Neuronal stem cell (in vitro differentiated cells): ENCODE measurements at regions not wholly inside any gene's neighbourhood (a gene's known extent, or its start where the extent isn't known, plus 50 kb on each side); places are given as distances from the start of the nearest gene placed in this dataset.
A peak's percentile ranks its signal among the peaks of the same experiment; 100 is the strongest.

Source experiments
- DNase-seq: peaks from one replicate; pipeline ENCODE4 v3.0.0-alpha.2; 2013; ENCODE audit warnings: low spot score
- H2AFZ ChIP-seq: one replicate; pipeline ENCODE4 v1.6.1; 2013; ENCODE audit warnings: mild to moderate bottlenecking, low read length, inconsistent platforms
- H2AK5ac ChIP-seq: 2 replicates; pipeline ENCODE4 v1.6.1; 2013; ENCODE audit warnings: low read depth, mild to moderate bottlenecking, inconsistent platforms, low read length, moderate library complexity, mixed read lengths
- H2BK120ac ChIP-seq: 2 replicates; pipeline ENCODE4 v1.6.1; 2013; ENCODE audit warnings: low read depth, mild to moderate bottlenecking, inconsistent platforms, low read length, moderate library complexity, mixed read lengths
- H2BK12ac ChIP-seq: one replicate; pipeline ENCODE4 v1.6.1; 2013; ENCODE audit warnings: low read length, inconsistent platforms
- H2BK15ac ChIP-seq: 2 replicates; pipeline ENCODE4 v1.6.1; 2013; ENCODE audit warnings: mild to moderate bottlenecking, low read length, inconsistent platforms, mixed read lengths
- H2BK5ac ChIP-seq: one replicate; pipeline ENCODE4 v1.6.1; 2013; ENCODE audit warnings: inconsistent platforms, mild to moderate bottlenecking, low read length, moderate library complexity
- H3K14ac ChIP-seq: one replicate; pipeline ENCODE4 v1.6.1; 2013; ENCODE audit warnings: low read length, inconsistent platforms
- H3K18ac ChIP-seq: 2 replicates; pipeline ENCODE4 v1.6.1; 2013; ENCODE audit warnings: low read length, inconsistent platforms
- H3K23ac ChIP-seq: 2 replicates; pipeline ENCODE4 v1.6.1; 2013; ENCODE audit warnings: low read depth, mild to moderate bottlenecking, mixed read lengths, low read length, inconsistent platforms; ENCODE audit not compliant: poor library complexity
- H3K27ac ChIP-seq: replicated peaks from 3 replicates; pipeline ENCODE4 v1.5.1; 2013; ENCODE audit warnings: low read length, inconsistent platforms
- H3K27me3 ChIP-seq, 3 experiments: 2 replicates each; pipeline ENCODE4 v1.6.1; 2013; ENCODE audit warnings: low read length in 3 of 3, mild to moderate bottlenecking in 2 of 3, inconsistent platforms in 1 of 3, low read depth in 1 of 3, mixed read lengths in 1 of 3, moderate library complexity in 1 of 3; ENCODE audit not compliant: control insufficient read depth in 3 of 3, insufficient read depth in 3 of 3
- H3K36me3 ChIP-seq, 2 donors: replicated peaks in 1 of 2; 2 replicates each; pipeline ENCODE4 v1.6.1; 2013; ENCODE audit warnings: low read length in 2 of 2; ENCODE audit not compliant: control insufficient read depth in 2 of 2, insufficient read depth in 2 of 2
- H3K4ac ChIP-seq: 2 replicates; pipeline ENCODE4 v1.6.1; 2013; ENCODE audit warnings: inconsistent platforms, mild to moderate bottlenecking, low read length, moderate library complexity
- H3K4me1 ChIP-seq, 2 donors: 1 replicate in 1 of 2; 2 replicates in 1 of 2; pipeline ENCODE4 v1.6.1; 2013; ENCODE audit warnings: low read length in 2 of 2, low read depth in 1 of 2; ENCODE audit not compliant: control insufficient read depth in 2 of 2, insufficient read depth in 1 of 2
- H3K4me2 ChIP-seq: one replicate; pipeline ENCODE4 v1.6.1; 2013; ENCODE audit warnings: mild to moderate bottlenecking, low read length, inconsistent platforms; ENCODE audit not compliant: insufficient read depth, poor library complexity, severe bottlenecking
- H3K4me3 ChIP-seq, 2 donors: 2 replicates each; pipeline ENCODE4 v1.5.1; 2013; ENCODE audit warnings: low read length in 2 of 2, mild to moderate bottlenecking in 2 of 2, inconsistent platforms in 1 of 2, moderate library complexity in 1 of 2
- H3K79me1 ChIP-seq: one replicate; pipeline ENCODE4 v1.6.1; 2013; ENCODE audit warnings: low read depth, mild to moderate bottlenecking, inconsistent platforms, low read length, moderate library complexity
- H3K9ac ChIP-seq: one replicate; pipeline ENCODE4 v1.6.1; 2013; ENCODE audit warnings: mild to moderate bottlenecking, low read depth, low read length, inconsistent platforms; ENCODE audit not compliant: poor library complexity
- H3K9me3 ChIP-seq, 2 donors: replicated peaks in 1 of 2; 2 replicates each; pipeline versions ENCODE3 to v1.6.1; 2013; ENCODE audit warnings: low read length in 2 of 2, mild to moderate bottlenecking in 2 of 2, inconsistent platforms in 1 of 2, low read depth in 1 of 2, mixed read lengths in 1 of 2, moderate library complexity in 1 of 2; ENCODE audit not compliant: control insufficient read depth in 2 of 2, insufficient read depth in 1 of 2
- H4K8ac ChIP-seq: one replicate; pipeline ENCODE4 v1.6.1; 2013; ENCODE audit warnings: low read depth, mild to moderate bottlenecking, inconsistent platforms, low read length, moderate library complexity
- H4K91ac ChIP-seq: one replicate; pipeline ENCODE4 v1.6.1; 2013; ENCODE audit warnings: low read length, low read depth, mild to moderate bottlenecking, inconsistent platforms; ENCODE audit not compliant: poor library complexity
- WGBS, 2 donors: extraction: QIAGEN DNeasy Blood & Tissue Kit; methylation state at CpG; one replicate each; pipeline ENCODE4 v1.1.7; 2013; ENCODE audit warnings: missing lambda C conversion rate in 2 of 2, mixed read lengths in 1 of 2; ENCODE audit not compliant: insufficient read length in 2 of 2, insufficient replicate concordance in 1 of 2; ENCODE audit errors: extremely low coverage in 2 of 2; 5-methylcytosine and 5-hydroxymethylcytosine counted together

- Histone ChIP-seq H4K8ac (no peak overlapping the region), H2BK12ac (no peak overlapping the region), H3K23ac (no peak overlapping the region), H3K4me1 (peaks cover 2 to 13% of the 10 kb centered on the region in 2 donors), H2BK15ac (no peak overlapping the region), H3K14ac (no peak overlapping the region), H3K27ac (no peak overlapping the region), H3K4me3 (no peak overlapping the region), H3K36me3 (no peaks in the 10 kb centered on the region), H3K9ac (no peak overlapping the region), H2BK5ac (no peak overlapping the region), H3K4ac (no peak overlapping the region), H3K27me3 (no peaks in the 10 kb centered on the region), H2AK5ac (peak overlapping the region; percentile 78), H3K4me2 (no peak overlapping the region), H4K91ac (no peak overlapping the region), H3K18ac (peak overlapping the region; percentile 45), H2AFZ (no peak overlapping the region), H3K9me3 (peaks cover 0 to 9% of the 10 kb centered on the region in 2 donors), H3K79me1 (no peaks in the 10 kb centered on the region), H2BK120ac (no peak overlapping the region)
- DNase-seq = no peak
- WGBS, 2 donors = no CpG with 5 or more reads among the region's 11 CpGs
These were observed 299.3 kb downstream of the SOX9 start for GRCh38 chr17:72419866-72420774.

GRCh38 chr17:72420775-72421127, 299.9 kb downstream of the SOX9 start:
- H2AFZ ChIP-seq = no peak overlapping the region
- no peak overlapping the region for H3K4ac ChIP-seq
- H3K18ac ChIP-seq = peak overlapping the region; percentile 18
- no peak overlapping the region for H3K23ac ChIP-seq
- no CpG with 5 or more reads among the region's 8 CpGs for WGBS, 2 donors
- H3K14ac ChIP-seq = no peak overlapping the region
- no peak overlapping the region for H2BK120ac ChIP-seq
- H4K8ac ChIP-seq = no peak overlapping the region
- no peak overlapping the region for H2BK12ac ChIP-seq
- peak overlapping the region; percentile 78 for H2AK5ac ChIP-seq
- H3K4me3 ChIP-seq = no peak overlapping the region
- H4K91ac ChIP-seq = no peak overlapping the region
- H3K4me2 ChIP-seq = no peak overlapping the region
- no peak for DNase-seq
- H2BK5ac ChIP-seq = no peak overlapping the region
- H2BK15ac ChIP-seq = no peak overlapping the region
- peaks cover 2 to 9% of the 10 kb centered on the region in 2 donors for H3K4me1 ChIP-seq
- H3K27ac ChIP-seq = no peak overlapping the region
- no peaks in the 10 kb centered on the region for H3K79me1 ChIP-seq
- H3K9me3 ChIP-seq = peaks cover 0 to 9% of the 10 kb centered on the region in 2 donors
- H3K9ac ChIP-seq = no peak overlapping the region
- H3K27me3 ChIP-seq = no peaks in the 10 kb centered on the region
- no peaks in the 10 kb centered on the region for H3K36me3 ChIP-seq

GRCh38 chr17:72421128-72422092, 300.6 kb downstream of the SOX9 start:
- no peak overlapping the region for H4K91ac ChIP-seq
- H2BK5ac ChIP-seq = no peak overlapping the region
- no peak overlapping the region for H3K14ac ChIP-seq
- no CpG with 5 or more reads among the region's 11 CpGs for WGBS, 2 donors
- no peak overlapping the region for H3K18ac ChIP-seq
- peaks cover 2 to 5% of the 10 kb centered on the region in 2 donors for H3K4me1 ChIP-seq
- H3K4me3 ChIP-seq = no peak overlapping the region
- H2AFZ ChIP-seq = no peak overlapping the region
- no peak overlapping the region for H3K9ac ChIP-seq
- no peak overlapping the region for H3K23ac ChIP-seq
- H2BK120ac ChIP-seq = no peak overlapping the region
- H3K4me2 ChIP-seq = no peak overlapping the region
- H3K4ac ChIP-seq = no peak overlapping the region
- H3K79me1 ChIP-seq = no peaks in the 10 kb centered on the region
- H3K27ac ChIP-seq = no peak overlapping the region
- no peaks in the 10 kb centered on the region for H3K36me3 ChIP-seq
- H3K27me3 ChIP-seq = no peaks in the 10 kb centered on the region
- no peak overlapping the region for H4K8ac ChIP-seq
- H2BK15ac ChIP-seq = no peak overlapping the region
- H2BK12ac ChIP-seq = no peak overlapping the region
- DNase-seq = no peak
- H2AK5ac ChIP-seq = no peak overlapping the region
- peaks cover 0 to 9% of the 10 kb centered on the region in 2 donors for H3K9me3 ChIP-seq

GRCh38 chr17:72422204-72422504, 301.3 kb downstream of the SOX9 start:
- Histone ChIP-seq H3K4ac (no peak overlapping the region), H2AFZ (no peak overlapping the region), H3K9me3 (peaks cover 0 to 7% of the 10 kb centered on the region in 2 donors), H4K8ac (no peak overlapping the region), H3K4me3 (no peak overlapping the region), H4K91ac (no peak overlapping the region), H3K23ac (no peak overlapping the region), H3K27ac (no peak overlapping the region), H3K9ac (no peak overlapping the region), H3K27me3 (no peaks in the 10 kb centered on the region), H3K4me1 (peaks cover 2 to 5% of the 10 kb centered on the region in 2 donors), H2BK15ac (no peak overlapping the region), H3K4me2 (no peak overlapping the region), H2BK12ac (no peak overlapping the region), H3K36me3 (no peaks in the 10 kb centered on the region), H2AK5ac (no peak overlapping the region), H3K14ac (no peak overlapping the region), H3K18ac (no peak overlapping the region), H3K79me1 (no peaks in the 10 kb centered on the region), H2BK5ac (no peak overlapping the region), H2BK120ac (no peak overlapping the region)
- no peak for DNase-seq
- no CpG with 5 or more reads among the region's 1 CpG for WGBS, 2 donors
